ENCODE measurements at regions not wholly inside any gene's neighbourhood (a gene's known extent, or its start where the extent isn't known, plus 50 kb on each side); places are given as distances from the start of the nearest gene placed in this dataset.
"Not testable (repeated sequence)": the region's sequence is repeated elsewhere in the genome, so short reads cannot be mapped to it uniquely, and the experiment has no call there.

DNA sequence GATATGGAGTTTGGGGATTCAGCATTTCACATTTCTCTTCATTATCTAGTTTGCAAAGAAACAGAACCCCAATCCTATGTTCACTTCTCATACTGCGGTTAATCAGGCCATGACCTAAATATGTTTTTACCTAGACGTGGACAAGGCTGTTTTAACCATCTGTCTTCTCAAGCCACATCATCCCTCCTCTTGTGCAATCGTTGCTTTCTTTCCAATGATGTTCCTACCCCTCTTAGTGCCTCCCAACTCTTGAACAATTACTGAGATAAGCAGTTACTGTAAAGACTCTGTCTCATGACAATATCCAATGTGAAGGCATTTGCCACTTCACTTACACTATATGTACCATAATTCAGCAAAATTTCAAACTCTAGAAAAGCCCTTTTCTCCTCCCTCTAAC, 406.2 kb downstream of the LIG4 start:
- no peak for DNase-seq

DNA sequence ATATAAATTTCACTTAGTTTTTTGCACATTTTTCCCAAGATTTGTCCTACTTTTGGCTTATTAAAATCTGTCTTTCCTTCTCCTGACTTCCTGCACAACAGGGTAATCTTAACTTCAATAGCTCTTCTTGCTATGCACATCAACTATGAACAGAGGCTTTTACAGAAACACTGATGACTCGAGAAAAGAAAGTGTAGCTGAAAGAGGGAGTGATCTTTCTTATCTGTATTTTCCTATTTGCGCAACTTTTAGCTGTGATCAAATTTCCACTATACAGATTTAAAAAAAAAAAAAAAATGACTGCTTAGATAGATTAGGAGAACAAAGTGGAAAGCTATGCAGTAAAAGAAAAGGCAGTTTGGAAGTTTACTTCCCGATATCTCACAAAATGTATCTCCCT, 406.9 kb downstream of the LIG4 start:
- no peak for DNase-seq

DNA sequence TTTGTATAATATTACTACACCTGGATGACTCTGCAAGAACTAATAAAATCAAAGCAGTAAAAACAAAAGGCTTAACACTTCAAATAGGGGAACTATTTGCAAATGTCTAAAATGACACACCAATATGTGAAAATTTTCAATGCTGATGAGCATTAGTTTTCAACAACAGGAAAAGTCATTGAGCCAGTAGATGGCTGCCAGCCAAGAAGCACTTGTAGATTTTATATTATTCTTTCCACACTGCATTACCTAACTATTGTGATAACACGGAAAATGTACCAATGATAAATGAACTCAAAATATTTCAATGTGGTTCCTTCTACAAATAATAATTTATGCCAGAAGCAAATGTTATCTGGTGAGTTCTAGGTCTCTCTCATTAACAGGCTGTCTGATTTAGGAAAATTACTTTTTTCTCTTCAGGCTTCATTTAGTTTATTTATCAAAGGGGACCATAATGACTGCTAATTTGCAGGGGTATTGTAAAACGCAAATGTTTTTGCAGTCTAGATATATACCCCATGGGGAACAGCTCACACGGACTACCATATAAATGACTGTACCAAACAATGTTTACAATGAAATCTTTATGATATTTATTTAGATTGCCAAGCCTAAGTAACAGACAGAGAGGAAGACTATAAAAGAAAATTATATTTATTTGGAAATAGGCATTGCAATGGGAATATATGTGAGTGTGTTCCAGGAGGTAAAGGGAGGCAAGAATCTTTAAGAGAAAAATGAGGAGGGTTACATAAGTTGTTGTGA, 407.8 kb downstream of the LIG4 start:
- no peak for DNase-seq

DNA sequence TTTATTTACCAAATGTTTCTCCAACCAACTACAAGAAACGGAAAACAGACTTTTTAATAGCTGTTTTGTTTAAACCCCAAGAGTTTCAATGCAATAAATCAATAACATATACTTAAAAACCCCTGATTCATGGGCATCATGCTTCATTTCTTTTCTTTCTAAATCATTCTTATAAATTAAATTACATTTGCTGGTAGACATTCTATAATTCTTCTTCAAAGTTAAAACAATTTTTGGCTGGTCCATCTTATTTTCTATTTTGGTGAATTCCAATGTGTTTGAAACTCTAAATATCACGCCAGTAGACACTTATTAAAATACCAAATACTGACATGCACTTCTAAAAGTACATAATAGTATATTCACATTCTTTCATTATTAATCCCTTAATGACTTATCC, 408.6 kb downstream of the LIG4 start:
- no peak for DNase-seq

DNA sequence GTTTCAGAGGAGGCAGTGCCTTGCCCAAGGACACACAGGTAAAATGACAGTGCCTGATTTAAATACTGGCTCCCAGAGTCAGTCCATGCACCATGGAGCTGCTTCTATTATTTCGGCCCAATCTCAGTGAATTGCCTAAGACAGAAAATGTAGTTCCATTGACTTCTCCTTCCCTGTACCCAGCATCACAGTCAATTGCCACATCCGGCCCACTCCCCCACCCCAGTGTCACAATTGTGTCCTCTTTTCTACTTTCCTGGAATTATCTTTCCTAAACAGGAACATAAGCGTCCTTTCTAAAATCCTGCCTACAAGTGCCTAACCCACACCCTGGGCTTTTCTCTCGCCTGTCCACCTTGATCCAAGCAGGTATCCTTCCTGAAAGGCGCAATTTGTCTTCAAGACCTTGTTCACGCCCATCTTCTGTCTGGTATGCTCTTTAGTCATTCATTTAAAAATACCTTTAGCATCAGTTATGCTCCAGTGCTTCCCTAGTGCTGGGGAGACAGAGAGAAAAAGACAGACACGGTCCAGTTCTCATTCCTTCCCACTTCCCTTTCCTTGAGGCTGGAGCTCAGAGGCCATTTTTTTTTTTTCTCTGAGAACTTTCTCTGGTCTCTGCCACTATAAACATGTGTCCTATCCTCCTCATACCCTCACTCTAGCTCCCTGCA, 411.4 kb downstream of the LIG4 start:
- DNase-seq = no peak

DNA sequence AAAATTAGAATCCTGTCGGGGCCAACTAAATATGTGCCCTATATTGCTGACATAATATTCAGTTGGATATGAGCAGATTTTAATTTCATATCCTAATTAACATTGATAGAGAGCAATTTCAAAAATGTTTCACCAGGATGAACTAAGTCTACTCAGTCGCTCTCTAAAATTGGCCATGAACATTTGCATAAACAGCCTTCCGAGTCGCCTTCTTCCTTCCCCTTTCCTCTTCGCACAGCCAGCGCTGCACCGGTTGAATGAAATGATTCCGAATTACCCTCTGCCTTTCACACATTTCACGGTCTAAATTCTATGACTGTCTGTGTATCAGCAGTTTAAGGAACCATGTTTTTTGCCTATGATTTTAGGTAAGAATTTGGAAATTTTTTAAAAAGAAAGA, 413.7 kb downstream of the LIG4 start:
- DNase-seq = no peak

DNA sequence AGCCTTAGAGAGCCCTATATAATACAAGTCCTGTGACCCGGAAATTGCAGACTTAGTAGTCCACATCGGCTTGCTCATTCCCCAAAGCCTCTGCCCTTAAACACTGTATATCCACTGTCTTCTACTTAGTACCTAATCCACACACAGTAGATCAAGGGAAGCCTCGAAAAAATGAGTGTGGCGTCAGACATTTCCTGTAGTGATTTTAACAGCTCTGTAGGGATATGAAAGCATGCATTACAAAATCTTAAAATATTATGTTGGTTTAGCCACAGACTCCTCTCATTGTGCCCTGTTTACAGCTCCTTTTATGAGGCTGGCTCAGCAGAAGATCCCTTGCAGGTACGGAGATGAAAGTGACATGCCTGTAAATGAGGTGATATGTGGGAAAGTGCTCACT, 416.3 kb downstream of the LIG4 start:
- DNase-seq = no peak

DNA sequence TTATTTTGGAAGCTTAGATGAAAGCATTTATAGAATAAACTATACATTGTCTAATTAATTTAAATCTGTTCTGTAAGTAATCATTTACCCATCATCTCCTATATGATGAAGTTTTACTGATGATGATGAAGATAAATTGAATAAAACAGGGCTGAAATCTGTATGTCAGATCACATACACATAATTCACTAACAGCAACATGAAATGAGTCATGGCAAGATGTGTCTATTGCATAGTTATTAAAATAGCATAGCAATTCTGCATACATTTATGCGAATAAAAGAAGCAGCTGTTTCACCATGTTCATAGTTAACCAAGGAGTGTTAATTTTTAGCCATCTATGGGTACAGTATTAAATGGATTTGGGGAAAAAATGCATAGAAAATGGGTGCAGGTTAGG, 424.9 kb downstream of the LIG4 start:
- DNase-seq = no peak

DNA sequence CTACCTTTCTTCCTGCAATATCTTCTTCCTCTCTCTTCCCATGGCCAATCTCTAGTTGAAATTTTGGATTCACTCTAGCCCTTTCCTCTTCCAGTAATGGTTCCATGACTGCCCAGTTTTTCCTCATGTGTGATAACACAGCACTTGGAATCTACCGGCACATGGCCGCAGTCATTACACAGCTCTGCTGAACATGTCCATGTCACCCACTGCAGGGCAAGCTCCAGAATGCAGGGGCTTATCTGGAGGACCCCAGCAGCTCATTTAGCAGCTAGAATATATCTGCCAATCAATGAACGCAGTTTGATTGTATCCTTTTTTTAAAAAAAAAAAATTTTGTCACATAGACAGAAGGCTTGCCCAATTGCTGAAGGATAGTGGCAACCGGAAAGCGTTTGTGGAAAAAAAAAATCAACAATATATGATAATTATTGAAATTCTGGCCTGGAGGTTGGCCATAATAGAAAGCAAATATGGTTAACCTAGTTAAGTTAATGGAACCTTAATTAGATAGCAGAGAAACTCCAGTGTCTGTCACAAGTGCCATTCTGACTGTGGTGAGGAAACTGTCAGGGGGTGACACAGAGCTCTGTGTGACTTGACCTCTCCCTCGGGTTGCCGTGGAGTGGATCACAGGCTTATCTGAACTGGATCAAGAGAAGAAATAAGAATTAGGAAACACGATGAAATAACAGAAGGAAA, 426.7 kb downstream of the LIG4 start:
- no peak for DNase-seq

DNA sequence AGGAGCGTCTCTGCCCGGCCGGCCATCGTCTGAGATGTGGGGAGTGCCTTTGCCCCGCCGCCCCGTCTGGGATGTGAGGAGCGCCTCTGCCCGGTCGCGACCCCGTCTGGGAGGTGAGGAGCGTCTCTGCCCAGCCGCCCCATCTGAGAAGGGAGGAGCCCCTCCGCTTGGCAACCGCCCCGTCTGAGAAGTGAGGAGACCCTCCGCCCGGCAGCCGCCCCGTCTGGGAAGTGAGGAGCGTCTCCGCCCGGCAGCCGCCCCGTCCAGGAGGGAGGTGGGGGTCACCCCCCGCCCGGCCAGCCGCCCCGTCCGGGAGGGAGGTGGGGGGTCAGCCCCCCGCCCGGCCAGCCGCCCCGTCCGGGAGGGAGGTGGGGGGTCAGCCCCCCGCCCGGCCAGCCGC, 432.7 kb downstream of the LIG4 start:
- DNase-seq = not testable (repeated sequence)

DNA sequence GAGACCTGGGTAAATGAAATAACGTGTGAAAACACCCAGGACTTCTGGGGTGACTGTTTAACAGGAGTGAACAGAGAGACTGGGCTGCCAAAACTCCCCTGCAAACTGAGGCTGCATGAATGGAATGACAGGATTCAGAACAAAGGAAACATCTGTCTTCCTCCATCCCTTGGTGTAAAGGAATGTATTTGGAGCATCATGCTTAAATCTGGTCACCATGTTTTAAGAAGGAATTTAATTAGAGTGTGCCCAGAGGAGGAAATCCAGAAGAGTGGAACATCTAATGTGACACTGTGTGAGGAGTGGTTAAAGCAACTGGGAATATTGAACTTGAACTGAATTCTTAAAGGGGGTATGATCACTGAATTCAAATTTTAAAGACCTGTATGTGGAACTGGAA, 437.2 kb downstream of the LIG4 start:
- no peak for DNase-seq

DNA sequence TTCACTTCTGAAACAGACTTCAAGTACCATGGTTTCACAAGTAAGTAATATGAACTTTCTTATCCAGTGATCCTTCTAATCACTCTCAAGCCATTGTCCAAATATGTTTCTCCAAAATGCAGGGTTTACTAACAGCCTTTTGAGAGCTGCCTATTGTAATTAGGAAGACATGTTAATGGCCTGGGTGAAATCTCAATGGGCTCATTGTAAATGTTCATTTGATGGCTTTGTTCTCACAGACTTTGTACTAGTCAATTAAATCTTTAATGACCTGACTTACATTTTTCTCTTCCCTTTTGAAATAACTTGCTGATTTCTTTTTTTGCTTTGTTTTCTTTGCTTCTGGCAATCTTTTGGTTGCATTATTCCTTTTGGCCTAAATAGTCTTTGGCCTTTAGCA, 444.8 kb downstream of the LIG4 start:
- no peak for DNase-seq

DNA sequence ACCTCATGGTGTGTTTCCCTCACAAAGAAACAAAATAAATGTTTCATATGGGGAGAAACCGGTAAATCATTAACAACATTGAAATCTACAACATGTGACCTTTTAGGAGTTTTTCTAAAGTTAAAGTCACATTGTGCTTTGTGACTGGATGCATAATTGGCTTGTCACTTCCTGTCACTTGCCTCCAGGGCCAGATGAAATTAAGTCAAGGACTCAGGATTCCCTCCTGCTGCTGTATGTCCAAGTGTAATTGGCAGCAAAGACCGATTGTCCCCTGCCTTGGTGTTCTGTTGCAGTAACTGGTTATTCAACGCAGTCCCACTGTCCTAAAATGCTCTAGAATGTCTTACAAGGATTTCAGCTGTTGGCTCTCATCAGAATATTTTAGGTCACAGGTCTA, 448.2 kb downstream of the LIG4 start:
- peak; percentile 38 for DNase-seq

DNA sequence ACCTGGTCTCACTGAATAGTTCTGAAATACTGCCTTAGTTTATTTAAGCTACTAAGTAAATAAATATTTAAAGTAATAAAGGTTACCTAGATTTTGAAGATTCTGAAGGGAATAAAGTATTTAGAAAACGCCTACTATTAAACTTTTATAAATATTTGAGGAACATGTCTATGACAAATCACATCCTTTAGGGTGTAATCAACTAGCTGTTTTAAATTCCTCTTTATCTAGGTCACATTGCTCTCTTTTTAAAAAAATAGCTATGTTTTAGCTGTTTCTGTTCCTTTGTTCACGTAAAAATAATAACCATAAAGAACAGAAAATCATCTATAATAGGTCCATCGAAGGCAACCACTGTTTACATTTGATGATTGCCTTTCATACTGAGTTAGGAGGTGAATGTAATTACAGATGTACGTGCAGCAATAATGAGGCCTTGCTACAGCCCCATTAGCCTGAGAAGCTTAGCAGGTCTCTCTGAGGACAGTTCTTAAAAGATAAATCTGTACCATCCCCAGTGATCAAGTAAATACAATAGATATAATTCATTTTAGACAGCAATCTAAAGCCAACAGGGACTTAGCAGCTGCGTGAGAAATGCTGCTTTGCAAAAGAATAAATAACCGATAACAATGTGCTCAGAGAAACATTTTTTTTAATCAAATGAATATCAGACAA, 449.5 kb downstream of the LIG4 start:
- DNase-seq = no peak

DNA sequence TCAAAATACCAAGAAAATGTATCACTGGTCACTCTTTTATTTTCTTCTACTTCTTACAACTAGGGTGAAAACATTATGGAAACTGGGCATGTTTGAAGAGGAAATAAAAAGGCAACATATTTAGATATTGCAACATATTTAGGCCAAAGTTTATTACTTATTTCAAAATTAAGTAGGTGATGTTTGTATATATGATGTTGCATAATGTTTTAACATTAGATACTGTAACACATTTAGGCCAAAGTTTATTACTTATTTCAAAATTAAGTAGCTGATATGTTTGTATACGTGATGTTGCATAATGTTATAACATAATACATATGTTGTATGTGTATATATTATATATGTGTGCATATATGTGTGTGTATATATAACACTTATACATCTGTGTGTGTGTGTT, 451.3 kb downstream of the LIG4 start:
- DNase-seq = no peak

DNA sequence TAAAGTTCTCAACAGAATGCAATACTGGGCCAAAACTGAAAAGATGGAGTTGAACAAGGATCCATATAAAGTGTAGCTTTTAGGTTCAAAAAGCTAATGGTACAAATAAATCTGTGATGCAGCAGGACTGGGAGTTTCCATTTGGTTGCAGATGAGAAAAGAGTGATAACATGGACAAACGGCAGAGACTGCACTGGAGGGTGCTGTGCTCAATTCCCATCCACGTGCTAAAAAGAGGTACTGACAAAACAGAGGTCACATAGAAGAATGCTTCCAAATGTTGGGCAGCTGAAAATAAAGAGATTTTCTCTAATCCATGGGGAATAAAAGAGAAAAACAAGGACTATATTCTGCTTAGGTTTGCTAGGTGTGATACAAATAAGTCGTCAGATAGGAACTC, 461.6 kb downstream of the LIG4 start:
- no peak for DNase-seq

DNA sequence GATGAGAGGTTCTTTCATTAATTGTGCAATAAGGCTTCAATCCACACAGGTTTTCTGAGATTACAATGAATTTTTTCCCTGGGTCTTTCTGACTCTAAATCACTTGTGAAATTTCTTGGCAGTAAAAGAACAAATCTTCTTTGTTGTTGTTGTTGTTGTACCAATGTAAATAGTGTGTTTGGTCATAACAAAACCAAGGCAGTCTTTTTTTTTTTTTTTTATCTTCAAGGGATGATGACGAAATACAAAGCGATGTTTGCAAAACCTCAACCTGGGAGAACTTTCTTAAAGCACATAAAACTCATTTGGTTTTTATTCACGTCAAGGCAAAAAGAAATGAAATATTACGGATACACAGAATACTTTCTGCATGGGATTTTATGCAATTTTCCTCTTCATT, 462.0 kb downstream of the LIG4 start:
- no peak for DNase-seq

DNA sequence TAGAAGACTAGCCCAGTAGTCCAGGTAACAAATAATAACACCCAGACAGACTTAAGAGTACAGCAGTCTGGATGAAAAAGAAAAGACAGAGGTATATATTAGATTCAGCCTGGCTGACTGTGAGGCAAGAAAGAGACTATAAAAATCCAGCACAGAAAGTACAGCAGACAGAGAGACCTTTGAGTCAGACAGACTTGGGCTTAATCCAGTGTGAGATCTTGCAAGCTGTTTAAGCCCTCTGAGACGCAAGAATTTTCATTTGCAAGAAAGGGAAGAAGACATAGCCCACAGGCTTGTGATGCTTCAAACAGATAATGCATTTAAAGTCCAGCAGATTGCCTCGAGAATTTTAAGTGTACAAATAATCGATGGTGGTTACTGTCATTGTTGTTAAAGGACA, 471.4 kb downstream of the LIG4 start:
- DNase-seq = no peak

DNA sequence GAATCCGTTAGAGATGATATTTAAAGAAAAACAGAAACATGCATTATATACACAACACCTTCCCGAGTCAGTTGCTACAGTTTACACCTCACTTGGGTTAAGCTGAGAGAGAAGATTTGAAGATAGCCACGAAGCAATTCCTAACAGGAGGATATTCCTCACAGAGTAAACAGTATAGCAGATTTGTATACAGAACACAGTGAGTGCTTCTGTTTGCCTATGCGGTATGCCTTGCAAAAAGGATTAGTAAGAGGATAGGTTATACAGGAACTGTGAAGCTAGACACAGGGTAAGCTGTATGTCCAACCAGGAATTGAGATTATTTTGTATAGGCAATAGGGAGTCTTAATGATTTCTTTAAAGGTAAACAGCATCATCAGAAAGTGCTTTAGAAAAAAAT, 471.8 kb downstream of the LIG4 start:
- no peak for DNase-seq

DNA sequence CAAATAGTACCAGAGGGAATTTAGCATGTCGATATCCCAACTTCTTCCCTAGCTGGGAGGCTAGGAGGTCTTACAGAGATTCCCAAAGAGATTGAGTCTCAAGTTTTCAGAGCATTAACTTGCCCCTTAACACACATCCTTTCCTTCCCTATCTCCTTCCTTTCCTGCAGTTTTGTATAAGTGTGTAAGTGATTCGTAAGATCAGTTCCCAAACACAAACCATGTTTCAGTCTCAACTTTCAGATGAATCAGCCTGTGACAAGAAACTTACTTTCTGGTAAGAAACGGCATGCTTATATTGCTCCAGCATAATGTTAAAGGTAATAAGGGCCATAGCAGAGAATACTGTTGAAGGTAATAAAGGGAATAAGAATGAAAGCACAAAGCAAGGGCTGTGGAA, 472.2 kb downstream of the LIG4 start:
- DNase-seq = no peak

DNA sequence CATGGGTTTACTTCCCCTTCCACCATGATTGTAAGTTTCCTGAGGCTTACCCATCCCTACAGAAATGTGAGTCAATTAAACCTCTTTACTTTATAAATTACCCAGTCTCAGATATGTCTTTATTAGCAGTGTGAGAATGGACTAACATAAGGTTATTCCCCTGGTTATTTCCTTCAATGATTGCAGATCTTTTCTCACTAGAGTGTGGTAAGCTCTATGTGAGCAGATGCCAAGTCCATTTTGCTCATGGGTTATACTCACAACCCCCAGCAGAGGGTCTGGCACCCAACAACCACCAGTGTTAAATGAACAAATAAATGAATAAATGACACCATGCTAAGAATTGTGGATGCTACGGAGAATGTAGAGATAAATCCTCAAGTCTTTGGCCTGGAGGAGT, 472.8 kb downstream of the LIG4 start:
- DNase-seq = no peak

DNA sequence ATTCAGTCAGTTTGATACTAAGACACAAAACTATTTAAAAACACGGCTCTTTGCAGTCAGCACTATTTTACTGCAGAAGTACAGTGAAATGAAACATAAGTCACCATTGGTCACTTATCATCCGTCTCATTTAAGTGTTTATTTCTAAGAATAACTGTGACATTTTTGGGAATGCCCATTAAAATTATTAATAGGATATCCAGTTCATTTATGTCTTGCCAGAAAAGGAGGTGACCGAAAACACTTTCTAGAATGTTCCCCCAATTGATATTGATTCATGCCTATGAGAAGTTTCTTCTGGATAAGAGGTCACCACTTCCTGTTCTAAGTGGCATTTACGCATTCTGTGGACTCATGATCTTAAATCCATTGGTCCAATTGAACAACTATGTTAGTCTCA, 477.3 kb downstream of the LIG4 start:
- no peak for DNase-seq

DNA sequence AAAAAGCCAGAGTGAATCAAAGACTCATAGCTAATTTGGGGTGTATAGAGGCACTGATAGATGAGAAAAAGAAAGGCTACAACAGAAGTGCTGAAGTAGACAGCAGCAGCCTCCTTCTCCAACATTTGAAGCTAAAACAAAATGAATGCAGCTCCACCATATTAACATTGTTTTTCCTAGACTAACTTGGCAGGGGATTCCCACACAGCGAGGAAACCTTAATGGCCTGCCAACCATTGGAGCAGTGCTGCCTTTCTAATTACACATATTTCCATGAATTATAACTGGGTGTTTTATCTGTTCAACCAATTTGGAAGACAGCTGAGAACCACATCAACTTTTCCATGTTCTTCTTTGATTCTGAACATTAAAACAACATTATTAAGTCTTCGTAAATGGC, 478.6 kb downstream of the LIG4 start:
- DNase-seq = no peak

DNA sequence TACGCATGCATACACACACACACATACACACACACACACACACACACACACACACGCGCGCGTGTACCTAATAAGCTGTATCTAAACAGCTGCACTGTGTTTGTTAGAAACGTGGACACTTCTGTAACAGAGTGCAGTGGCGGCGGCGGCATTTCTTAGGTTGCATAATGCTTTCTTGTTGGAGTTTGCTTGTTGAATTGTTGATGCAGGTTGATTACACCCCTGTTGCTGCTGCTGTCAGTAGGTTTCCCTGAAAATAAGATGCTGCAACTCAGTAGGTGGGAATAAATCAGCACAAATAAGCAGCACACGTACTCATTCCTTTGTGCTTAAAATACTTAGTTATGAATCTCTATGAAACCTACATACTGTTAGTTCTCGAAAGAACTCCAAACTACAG, 479.2 kb downstream of the LIG4 start:
- DNase-seq = no peak
